Fibroblast of villous mesenchyme (primary cell): ENCODE measurements at regions not wholly inside any gene's neighbourhood (a gene's known extent, or its start where the extent isn't known, plus 50 kb on each side); places are given as distances from the start of the nearest gene placed in this dataset.

Experiments
- DNase-seq: peaks from one replicate; pipeline ENCODE4 v3.0.0-alpha.2; 2010; ENCODE audit warnings: low read depth
- H3K4me3 ChIP-seq: 2 replicates; pipeline ENCODE4 v1.5.1; 2011; ENCODE audit warnings: low read depth, mild to moderate bottlenecking, low read length
- TF ChIP-seq, protein P1 (sequence below): IDR thresholded peaks from 2 replicates; pipeline ENCODE4 v1.5.1; 2012; ENCODE audit warnings: low read depth, mild to moderate bottlenecking, low read length; ENCODE audit not compliant: insufficient read depth

DNA sequence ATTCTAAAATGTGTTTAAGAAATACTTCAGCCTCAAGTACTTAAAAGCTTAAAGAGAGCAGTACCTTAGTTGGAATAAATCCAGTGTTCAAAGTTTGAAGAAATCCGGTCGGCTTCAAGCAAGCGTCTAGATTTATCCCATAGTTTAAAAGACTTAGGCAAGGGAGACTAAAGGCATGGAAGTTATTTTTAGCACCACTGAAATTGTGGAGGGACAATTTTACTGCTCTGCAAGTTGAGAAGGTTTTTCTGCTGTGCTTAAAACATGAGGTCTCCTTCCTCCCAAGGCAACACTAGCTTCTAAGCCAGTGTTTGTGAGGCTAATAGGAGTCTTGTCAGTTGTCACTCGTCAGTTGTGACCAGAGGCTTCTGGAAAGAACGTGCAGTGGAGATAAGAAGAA lies 183.5 kb downstream of the MSL3 start:
- no peak for DNase-seq
- no peak overlapping the region for H3K4me3 ChIP-seq
- TF ChIP-seq, protein P1, sequence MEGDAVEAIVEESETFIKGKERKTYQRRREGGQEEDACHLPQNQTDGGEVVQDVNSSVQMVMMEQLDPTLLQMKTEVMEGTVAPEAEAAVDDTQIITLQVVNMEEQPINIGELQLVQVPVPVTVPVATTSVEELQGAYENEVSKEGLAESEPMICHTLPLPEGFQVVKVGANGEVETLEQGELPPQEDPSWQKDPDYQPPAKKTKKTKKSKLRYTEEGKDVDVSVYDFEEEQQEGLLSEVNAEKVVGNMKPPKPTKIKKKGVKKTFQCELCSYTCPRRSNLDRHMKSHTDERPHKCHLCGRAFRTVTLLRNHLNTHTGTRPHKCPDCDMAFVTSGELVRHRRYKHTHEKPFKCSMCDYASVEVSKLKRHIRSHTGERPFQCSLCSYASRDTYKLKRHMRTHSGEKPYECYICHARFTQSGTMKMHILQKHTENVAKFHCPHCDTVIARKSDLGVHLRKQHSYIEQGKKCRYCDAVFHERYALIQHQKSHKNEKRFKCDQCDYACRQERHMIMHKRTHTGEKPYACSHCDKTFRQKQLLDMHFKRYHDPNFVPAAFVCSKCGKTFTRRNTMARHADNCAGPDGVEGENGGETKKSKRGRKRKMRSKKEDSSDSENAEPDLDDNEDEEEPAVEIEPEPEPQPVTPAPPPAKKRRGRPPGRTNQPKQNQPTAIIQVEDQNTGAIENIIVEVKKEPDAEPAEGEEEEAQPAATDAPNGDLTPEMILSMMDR = no peak

DNA sequence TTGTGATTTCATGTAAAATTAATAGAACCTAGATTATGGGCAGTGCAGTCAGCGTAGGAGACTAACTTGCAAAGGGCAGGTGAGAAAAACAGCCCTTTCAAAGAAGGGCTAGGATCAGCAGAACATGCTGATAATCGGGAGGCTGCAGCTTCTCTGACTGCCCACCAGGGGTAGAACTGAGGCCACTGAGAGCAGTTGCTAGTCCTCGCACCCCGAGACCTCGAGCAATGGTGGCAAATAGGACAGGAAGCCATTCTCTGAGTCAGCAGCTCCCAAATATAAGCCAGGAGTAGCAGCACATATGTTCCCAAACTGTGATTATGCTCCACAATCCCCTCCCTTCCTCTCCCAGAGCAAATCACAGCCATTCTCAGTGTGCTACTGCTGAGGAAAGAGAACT lies 186.5 kb downstream of the MSL3 start:
- TF ChIP-seq, protein P1 = peak; percentile 65
- peak; percentile 52 for DNase-seq
- H3K4me3 ChIP-seq = no peak overlapping the region

DNA sequence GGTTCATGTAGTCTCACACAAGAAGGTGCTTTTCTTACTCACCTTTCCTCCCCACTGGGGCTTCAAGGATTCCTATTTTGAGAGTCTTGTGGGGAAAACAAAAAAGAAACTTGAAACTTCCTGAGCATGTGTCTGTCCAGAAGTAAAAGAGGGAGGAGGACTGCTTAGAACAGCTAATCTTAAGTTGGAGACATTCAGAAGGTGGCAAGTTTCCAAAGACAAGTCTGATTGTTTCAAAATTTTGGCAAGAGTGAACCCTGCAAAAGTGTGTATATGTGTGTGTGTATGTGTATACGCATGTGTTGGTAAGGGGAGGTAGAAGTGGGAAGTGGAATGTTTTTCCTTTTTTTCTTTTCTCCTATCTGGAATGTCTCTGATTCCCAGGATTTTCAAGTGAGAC lies 189.0 kb upstream of the FRMPD4 start:
- H3K4me3 ChIP-seq = no peak overlapping the region
- TF ChIP-seq, protein P1 = no peak
- no peak for DNase-seq

DNA sequence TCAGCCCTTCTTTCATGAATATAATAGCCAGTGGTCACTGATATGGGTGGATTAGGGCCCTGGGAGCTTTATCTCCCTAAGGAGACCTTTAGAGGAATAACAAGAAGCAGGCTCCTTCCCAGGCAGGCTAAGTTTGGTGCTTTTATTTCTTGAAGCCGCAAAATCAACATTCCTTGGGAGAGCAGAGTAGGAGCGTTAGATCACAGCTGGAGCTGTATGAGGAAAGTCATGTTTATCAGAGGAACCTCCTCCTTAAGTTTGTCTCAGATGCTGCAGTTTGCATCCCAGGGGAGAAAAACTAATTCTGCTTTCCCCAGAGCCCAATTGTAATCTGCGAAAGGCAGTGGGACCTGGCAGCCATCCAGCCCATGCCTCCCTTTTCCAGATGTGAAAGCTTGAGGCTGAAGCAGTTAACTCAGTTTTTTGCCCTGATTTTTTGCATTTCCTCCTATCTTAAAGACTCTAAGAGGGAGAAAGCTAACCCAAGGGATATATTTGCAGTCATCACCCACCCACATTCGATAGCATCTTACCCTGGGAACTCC lies 186.0 kb upstream of the FRMPD4 start:
- H3K4me3 ChIP-seq = no peak overlapping the region
- TF ChIP-seq, protein P1 = no peak
- DNase-seq = peak; percentile 78

DNA sequence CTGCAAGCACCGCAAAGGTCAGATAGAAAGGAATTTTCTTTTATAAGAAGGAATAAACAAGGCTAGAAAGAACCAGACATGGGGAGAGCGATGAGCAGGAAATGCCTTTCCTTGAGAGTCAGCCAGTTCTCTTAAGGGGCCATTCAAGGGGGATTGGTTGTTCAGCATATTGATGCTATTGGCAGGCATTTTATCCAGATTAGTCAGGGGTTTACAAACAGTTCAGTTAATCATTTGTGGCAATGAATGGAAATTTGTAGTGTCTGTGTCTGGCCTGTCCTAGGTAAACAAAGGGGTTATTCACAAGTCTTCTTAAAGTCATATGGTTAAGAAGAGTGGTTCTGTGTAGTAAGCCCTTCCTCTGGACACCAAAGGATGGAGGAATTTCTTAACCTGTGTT lies 184.7 kb upstream of the FRMPD4 start:
- H3K4me3 ChIP-seq = no peak overlapping the region
- TF ChIP-seq, protein P1 = no peak
- peak; percentile 80 for DNase-seq

DNA sequence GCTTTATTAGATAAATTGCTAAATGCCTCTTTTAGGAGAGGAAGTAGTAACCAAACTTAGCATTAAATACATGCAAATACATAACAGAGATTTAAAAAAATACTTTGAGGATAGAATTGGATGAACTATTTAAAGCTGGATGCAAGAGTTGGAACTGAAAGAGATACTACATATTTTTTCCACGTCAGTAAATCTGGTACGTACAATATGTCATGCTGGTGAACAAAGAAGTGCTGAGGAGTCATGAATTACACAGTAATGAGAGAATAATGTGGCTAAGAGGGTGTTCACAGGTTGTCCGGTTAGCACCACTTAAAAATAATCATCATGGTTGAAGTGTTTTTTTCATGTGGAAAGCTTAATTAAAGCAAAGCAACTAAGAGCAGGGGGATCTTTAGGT lies 184.1 kb upstream of the FRMPD4 start:
- H3K4me3 ChIP-seq = no peak overlapping the region
- TF ChIP-seq, protein P1 = no peak
- DNase-seq = no peak

DNA sequence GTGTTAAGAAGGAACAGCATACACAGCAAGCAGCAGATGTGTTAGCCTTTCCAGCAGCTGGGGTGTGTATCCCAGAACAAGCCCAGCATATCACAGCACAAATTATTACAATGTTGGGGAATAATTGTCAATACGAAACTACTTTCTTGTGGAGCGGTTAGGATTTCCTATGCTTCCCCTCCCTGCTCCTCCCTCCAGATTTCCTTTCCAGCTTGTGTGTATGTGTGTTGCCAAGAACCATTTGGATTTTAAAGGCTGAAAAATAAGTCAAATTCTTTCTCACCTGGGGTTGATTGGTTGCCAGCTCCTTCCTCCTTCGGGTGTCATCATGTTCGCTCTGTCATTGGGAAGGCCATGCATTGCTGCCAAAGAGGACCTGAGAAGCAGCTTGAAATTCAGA lies 178.2 kb upstream of the FRMPD4 start:
- TF ChIP-seq, protein P1 = no peak

More for the DNA sequence above, 178.2 kb upstream of the FRMPD4 start:
- no peak overlapping the region for H3K4me3 ChIP-seq
- DNase-seq = no peak
